HCT116 (cell line): ENCODE measurements at regions not wholly inside any gene's neighbourhood (a gene's known extent, or its start where the extent isn't known, plus 50 kb on each side); places are given as distances from the start of the nearest gene placed in this dataset.

Source experiments
- ATAC-seq: fragments of 200-7000 bp; cut with Tn5 transposase; 2 replicates; pipeline ENCODE4 v1.9.1; 2020; ENCODE audit warnings: mild to moderate bottlenecking, moderate library complexity
- BruUV-seq: library from RNA; stranded (reverse); fragments of 400-500 nt; replicated peaks from 2 replicates; lab custom pipeline; 2021; lab: Mats Ljungman, UMichigan
- CTCF ChIA-PET: fragments of 300-600 bp; sonication (Branson Sonifier 250); formaldehyde crosslinking; loops from one replicate; lab custom pipeline; 2021; ENCODE audit warnings: antibody characterized with exemption; lab: Charles Lee
- POLR2A ChIA-PET: fragments of 300-600, 350-600 bp; sonication (Branson Sonifier 250); formaldehyde crosslinking; loops from one replicate; lab custom pipeline; 2021; ENCODE audit warnings: antibody characterized with exemption; lab: Charles Lee
- RAD21 ChIA-PET, 2 experiments: fragments of 300-600 bp; sonication (Branson Sonifier 250); formaldehyde crosslinking; loops; one replicate each; lab custom pipeline; 2023; ENCODE audit warnings: low total read pairs in 2 of 2; ENCODE audit not compliant: uncharacterized antibody in 2 of 2, unreplicated experiment in 2 of 2, low non-redundant PET in 1 of 2; lab: Charles Lee
- DNase-seq: peaks from one replicate; pipeline ENCODE4 v3.0.0-alpha.2; 2010; ENCODE audit warnings: low read depth, low spot score
- H2AFZ ChIP-seq: fragments of 200-600 bp; shearing (Covaris generic), sonication (generic); 2 replicates; pipeline ENCODE4 v1.6.1; 2017; ENCODE audit warnings: low read depth, mixed run types, mixed read lengths, antibody characterized with exemption, low read length; ENCODE audit not compliant: poor library complexity, severe bottlenecking
- H3K27ac ChIP-seq: 2 replicates; pipeline ENCODE4 v1.5.1; 2012; ENCODE audit warnings: low read depth, low read length
- H3K27me3 ChIP-seq: fragments of 200-600 bp; sonication (generic); 2 replicates; pipeline ENCODE4 v1.6.1; 2016; ENCODE audit warnings: mixed run types, low read length, mixed read lengths; ENCODE audit not compliant: insufficient read depth
- H3K36me3 ChIP-seq, 2 experiments: fragments of 200-500 bp in 1 of 2; fragments of 200-600 bp in 1 of 2; sonication (Bioruptor generic) in 1 of 2; sonication (generic) in 1 of 2; 2 replicates each; pipeline versions ENCODE4 v1.5.1 to v1.6.1; 2014 to 2016; ENCODE audit warnings: low read length in 2 of 2, inconsistent platforms in 1 of 2, mixed read lengths in 1 of 2, mixed run types in 1 of 2; ENCODE audit not compliant: insufficient read depth in 2 of 2, control insufficient read depth in 1 of 2
- H3K4me1 ChIP-seq, 2 experiments: fragments of 200-600 bp in 1 of 2; sonication (generic) in 1 of 2; 2 replicates each; pipeline versions ENCODE4 v1.5.1 to v1.6.1; 2012 to 2017; ENCODE audit warnings: low read length in 2 of 2, inconsistent platforms in 1 of 2, mild to moderate bottlenecking in 1 of 2, mixed read lengths in 1 of 2, mixed run types in 1 of 2, moderate library complexity in 1 of 2; ENCODE audit not compliant: insufficient read depth in 2 of 2, control insufficient read depth in 1 of 2
- H3K4me2 ChIP-seq: fragments of 200-600 bp; sonication (generic); 2 replicates; pipeline ENCODE4 v1.6.1; 2017; ENCODE audit warnings: mixed run types, low read length, mixed read lengths
- H3K4me3 ChIP-seq, 2 experiments: fragments of 200-600 bp in 1 of 2; sonication (generic) in 1 of 2; replicated peaks in 1 of 2; 2 replicates each; pipeline ENCODE4 v1.5.1; 2011 to 2016; ENCODE audit warnings: low read length in 2 of 2, control low read depth in 1 of 2, low read depth in 1 of 2, mild to moderate bottlenecking in 1 of 2, mixed read lengths in 1 of 2, mixed run types in 1 of 2
- H3K79me2 ChIP-seq: fragments of 200-600 bp; sonication (generic); 2 replicates; pipeline ENCODE4 v1.6.1; 2017; ENCODE audit warnings: mild to moderate bottlenecking, mixed run types, low read length, moderate library complexity, mixed read lengths; ENCODE audit not compliant: insufficient read depth
- H3K9ac ChIP-seq: fragments of 200-600 bp; sonication (generic); 2 replicates; pipeline ENCODE4 v1.6.1; 2016; ENCODE audit warnings: low read length, mixed read lengths
- H3K9me2 ChIP-seq: fragments of 200-600 bp; sonication (generic), shearing (Covaris generic); 2 replicates; pipeline ENCODE4 v1.6.1; 2017; ENCODE audit warnings: mixed run types, mild to moderate bottlenecking, moderate library complexity; ENCODE audit not compliant: insufficient read depth
- H3K9me3 ChIP-seq, 2 experiments: fragments of 200-500 bp in 1 of 2; fragments of 200-600 bp in 1 of 2; sonication (Bioruptor generic) in 1 of 2; sonication (generic) in 1 of 2; 2 replicates each; pipeline ENCODE4 v1.6.1; 2014 to 2017; ENCODE audit warnings: low read length in 2 of 2, mixed read lengths in 2 of 2, inconsistent platforms in 1 of 2, low read depth in 1 of 2, mild to moderate bottlenecking in 1 of 2, mixed run types in 1 of 2, moderate library complexity in 1 of 2; ENCODE audit not compliant: control insufficient read depth in 1 of 2, insufficient read depth in 1 of 2
- H4K20me1 ChIP-seq: fragments of 200-600 bp; sonication (generic), shearing (Covaris generic); 2 replicates; pipeline ENCODE4 v1.6.1; 2017; ENCODE audit warnings: mixed run types, mild to moderate bottlenecking, moderate library complexity; ENCODE audit not compliant: insufficient read depth
- ATF3 ChIP-seq: IDR thresholded peaks from 2 replicates; pipeline ENCODE4 v1.6.1; 2012
- CBX3 ChIP-seq: IDR thresholded peaks from 2 replicates; pipeline ENCODE4 v1.6.1; 2012; ENCODE audit warnings: low read depth
- CEBPB ChIP-seq: IDR thresholded peaks from 2 replicates; pipeline ENCODE4 v1.6.1; 2012; ENCODE audit warnings: low read depth
- CTCF ChIP-seq, 3 experiments: fragments of 200-600 bp in 1 of 3; sonication (generic) in 1 of 3; IDR thresholded peaks in 2 of 3; conservative IDR thresholded peaks in 1 of 3; 2 replicates each; pipeline ENCODE4 v1.5.1; 2012 to 2017; ENCODE audit warnings: low read depth in 2 of 3, low read length in 2 of 3, antibody characterized with exemption in 1 of 3, borderline replicate concordance in 1 of 3, control low read depth in 1 of 3, mild to moderate bottlenecking in 1 of 3, mixed read lengths in 1 of 3, mixed run types in 1 of 3, moderate library complexity in 1 of 3; ENCODE audit not compliant: insufficient read depth in 1 of 3
- ELF1 ChIP-seq: IDR thresholded peaks from 2 replicates; pipeline ENCODE4 v1.6.1; 2012; ENCODE audit warnings: low read depth, borderline replicate concordance
- EZH2 ChIP-seq: fragments of 200-600 bp; sonication (generic); IDR thresholded peaks from 2 replicates; pipeline ENCODE4 v1.6.1; 2017; ENCODE audit warnings: antibody characterized with exemption, mixed run types
- EZH2phosphoT487 ChIP-seq: fragments of 200-600 bp; IDR thresholded peaks from 2 replicates; pipeline ENCODE4 v1.6.1; 2018; ENCODE audit warnings: antibody characterized with exemption, borderline replicate concordance
- FOSL1 ChIP-seq: IDR thresholded peaks from 2 replicates; pipeline ENCODE4 v1.6.1; 2012; ENCODE audit warnings: low read depth
- JUND ChIP-seq: IDR thresholded peaks from 2 replicates; pipeline ENCODE4 v1.6.1; 2012
- MAX ChIP-seq: IDR thresholded peaks from 2 replicates; pipeline ENCODE4 v1.6.1; 2012
- POLR2A ChIP-seq: IDR thresholded peaks from 2 replicates; pipeline ENCODE4 v1.7.0; 2011; ENCODE audit warnings: borderline replicate concordance; ENCODE audit not compliant: insufficient read depth, insufficient read length; ENCODE audit errors: extremely low read depth
- RAD21 ChIP-seq: IDR thresholded peaks from 2 replicates; pipeline ENCODE4 v1.6.1; 2012; ENCODE audit warnings: low read depth, mild to moderate bottlenecking
- SIN3A ChIP-seq: IDR thresholded peaks from 2 replicates; pipeline ENCODE4 v1.6.1; 2012; ENCODE audit warnings: low read depth
- SP1 ChIP-seq: IDR thresholded peaks from 2 replicates; pipeline ENCODE4 v1.6.1; 2012; ENCODE audit warnings: low read depth
- SRF ChIP-seq: IDR thresholded peaks from 2 replicates; pipeline ENCODE4 v1.6.1; 2012; ENCODE audit warnings: low read depth
- YY1 ChIP-seq: IDR thresholded peaks from 2 replicates; pipeline ENCODE4 v1.6.1; 2011; ENCODE audit warnings: low read length, low read depth, moderate library complexity, mild to moderate bottlenecking; ENCODE audit not compliant: insufficient replicate concordance; ENCODE audit errors: extremely low read depth
- ZFX ChIP-seq: fragments of 450-650 bp; IDR thresholded peaks from 2 replicates; pipeline ENCODE4 v1.6.1; 2017
- intact Hi-C: fragments of 100-400 bp; cut with micrococcal nuclease; formaldehyde crosslinking; loops from 2 replicates; pipeline ENCODE4 v1.10.0; 2022

- TF ChIP-seq YY1 (no peak), FOSL1 (no peak)
Observed at GRCh38 chr5:29720954-29721353, 1472.5 kb upstream of the CDH6 start (continued).

GRCh38 chr5:29719171-29719570 is 1474.3 kb upstream of the CDH6 start:
- ATAC-seq = no peak
- Histone ChIP-seq H3K4me1 (no peaks in the 10 kb centered on the region), H3K36me3 (no peaks in the 10 kb centered on the region), H2AFZ (no peak overlapping the region), H3K9me2 (no peaks in the 10 kb centered on the region), H3K9ac (no peak overlapping the region), H3K9me3 (peaks cover 20 to 21% of the 10 kb centered on the region in 2 experiments; a peak in 3 of 4 replicates), H3K27ac (no peak overlapping the region), H4K20me1 (no peaks in the 10 kb centered on the region; the same call in 1 of the 2 replicates), H3K79me2 (no peaks in the 10 kb centered on the region), H3K4me2 (no peak overlapping the region), H3K27me3 (no peaks in the 10 kb centered on the region), H3K4me3 (no peak overlapping the region)
- DNase-seq = no peak
- intact Hi-C loops = no loop called here
- ChIA-PET RAD21 (no interaction called here), CTCF (no interaction called here), POLR2A (no interaction called here)
- no peak for TF ChIP-seq POLR2A
- TF ChIP-seq ELF1 = no peak
- TF ChIP-seq CBX3 = no peak
- no peak for TF ChIP-seq SIN3A
- no peak for TF ChIP-seq EZH2
- no peak for TF ChIP-seq ZFX
- TF ChIP-seq SP1 = no peak
- no TSS peak for BruUV-seq

- Histone ChIP-seq H3K4me3 (no peak overlapping the region), H2AFZ (no peak overlapping the region), H4K20me1 (no peaks in the 10 kb centered on the region), H3K9ac (no peak overlapping the region), H3K4me1 (no peaks in the 10 kb centered on the region), H3K79me2 (no peaks in the 10 kb centered on the region), H3K9me3 (peaks cover 14 to 24% of the 10 kb centered on the region in 2 experiments; a peak in 2 of 4 replicates), H3K27ac (no peak overlapping the region), H3K36me3 (no peaks in the 10 kb centered on the region), H3K4me2 (no peak overlapping the region), H3K9me2 (no peaks in the 10 kb centered on the region), H3K27me3 (no peaks in the 10 kb centered on the region)
- POLR2A ChIA-PET = no interaction called here
- BruUV-seq = no TSS peak
- CTCF ChIA-PET = no interaction called here
- ATAC-seq (no peak), DNase-seq (no peak)
- RAD21 ChIA-PET = no interaction called here
- TF ChIP-seq SIN3A (no peak), ZFX (no peak), ELF1 (no peak), CEBPB (no peak), ATF3 (no peak), RAD21 (no peak), SP1 (no peak), MAX (no peak), EZH2phosphoT487 (no peak), SRF (no peak), EZH2 (no peak), JUND (no peak), CTCF (IDR thresholded peaks at IDR 0.05 in 2 of 3, conservative IDR thresholded peaks at IDR 0.05 in 1 of 3; ENCODE audit: borderline replicate concordance in 1 of 3, insufficient read depth in 1 of 3, low read depth in 2 of 3, low read length in 2 of 3) (no peak)
- intact Hi-C loops = no loop called here
Observed at GRCh38 chr5:29715167-29715566, 1478.3 kb upstream of the CDH6 start.
